HEK293 (cell line): ENCODE measurements at regions not wholly inside any gene's neighbourhood (a gene's known extent, or its start where the extent isn't known, plus 50 kb on each side); places are given as distances from the start of the nearest gene placed in this dataset.

Source experiments
- CTCF ChIA-PET: fragments of 350-600 bp; formaldehyde crosslinking; extraction: SDS; loops from one replicate; lab custom pipeline; 2021; ENCODE audit warnings: antibody characterized with exemption; lab: Yijun Ruan, JAX
- POLR2A ChIA-PET: fragments of 300-600 bp; formaldehyde crosslinking; extraction: SDS; loops from one replicate; lab custom pipeline; 2020; ENCODE audit warnings: antibody characterized with exemption, inconsistent platforms; lab: Yijun Ruan, JAX
- H3K27ac ChIP-seq: fragments of 200-500 bp; sonication (Bioruptor generic); 2 replicates; pipeline ENCODE4 v1.5.1; 2014; ENCODE audit warnings: low read depth, low read length, control low read depth, inconsistent platforms; ENCODE audit errors: extremely low read depth
- H3K36me3 ChIP-seq, 2 experiments: fragments of 200-500 bp in 1 of 2; sonication (Bioruptor generic) in 1 of 2; 1 replicate in 1 of 2; 2 replicates in 1 of 2; pipeline ENCODE4 v1.5.1; 2014 to 2017; ENCODE audit warnings: inconsistent platforms in 2 of 2, low read length in 2 of 2; ENCODE audit not compliant: control insufficient read depth in 2 of 2, insufficient read depth in 1 of 2
- H3K4me1 ChIP-seq: fragments of 200-500 bp; sonication (Bioruptor generic); 2 replicates; pipeline ENCODE4 v1.5.1; 2014; ENCODE audit warnings: mild to moderate bottlenecking, low read length, inconsistent platforms; ENCODE audit not compliant: control insufficient read depth, insufficient read depth
- H3K4me3 ChIP-seq: 2 replicates; pipeline ENCODE4 v1.5.1; 2011; ENCODE audit warnings: low read depth, mild to moderate bottlenecking, control low read depth, low read length, moderate library complexity
- H3K9me3 ChIP-seq: fragments of 200-500 bp; sonication (Bioruptor generic); 2 replicates; pipeline ENCODE4 v1.5.1; 2014; ENCODE audit warnings: low read depth, low read length, inconsistent platforms; ENCODE audit not compliant: control insufficient read depth, insufficient read depth
- ATF2 ChIP-seq: fragments of 450-650 bp; formaldehyde crosslinking; IDR thresholded peaks from 2 replicates; pipeline ENCODE4 v1.5.1; 2016; ENCODE audit warnings: missing biosample characterization, missing genetic modification characterization, low read depth
- CTCF ChIP-seq: fragments of 450-650 bp; formaldehyde crosslinking; IDR thresholded peaks from 2 replicates; pipeline ENCODE4 v1.5.1; 2016; ENCODE audit warnings: missing biosample characterization, missing genetic modification characterization
- HOXA7 ChIP-seq: sonication (generic); formaldehyde crosslinking; IDR thresholded peaks from 2 replicates; pipeline ENCODE4 v1.8.1; 2022; ENCODE audit warnings: missing genetic modification reagents, borderline replicate concordance
- IKZF3 ChIP-seq: fragments of 450-650 bp; IDR thresholded peaks from 2 replicates; pipeline ENCODE4 v1.5.0; 2018; ENCODE audit warnings: missing biosample characterization, mild to moderate bottlenecking, missing genetic modification characterization, moderate library complexity
- KLF10 ChIP-seq: fragments of 450-650 bp; IDR thresholded peaks from 2 replicates; pipeline ENCODE4 v1.5.1; 2018; ENCODE audit warnings: missing biosample characterization, mild to moderate bottlenecking, missing genetic modification characterization
- KLF7 ChIP-seq: fragments of 450-650 bp; formaldehyde crosslinking; IDR thresholded peaks from 2 replicates; pipeline ENCODE4 v1.5.1; 2016; ENCODE audit warnings: missing biosample characterization, missing genetic modification characterization, borderline replicate concordance
- KLF8 ChIP-seq: fragments of 450-650 bp; formaldehyde crosslinking; IDR thresholded peaks from 2 replicates; pipeline ENCODE4 v1.5.1; 2016; ENCODE audit warnings: missing biosample characterization, missing genetic modification characterization
- KLF9 ChIP-seq: fragments of 450-650 bp; formaldehyde crosslinking; IDR thresholded peaks from 2 replicates; pipeline ENCODE4 v1.5.1; 2016; ENCODE audit warnings: missing biosample characterization, missing genetic modification characterization, low read depth
- MZF1 ChIP-seq: fragments of 450-650 bp; formaldehyde crosslinking; IDR thresholded peaks from 2 replicates; pipeline ENCODE4 v1.5.1; 2017; ENCODE audit warnings: missing biosample characterization, missing genetic modification characterization, borderline replicate concordance
- SP3 ChIP-seq: fragments of 450-650 bp; formaldehyde crosslinking; IDR thresholded peaks from 2 replicates; pipeline ENCODE4 v1.5.1; 2016; ENCODE audit warnings: missing biosample characterization, missing genetic modification characterization
- SP7 ChIP-seq: fragments of 450-650 bp; formaldehyde crosslinking; IDR thresholded peaks from 2 replicates; pipeline ENCODE4 v1.5.1; 2016; ENCODE audit warnings: missing biosample characterization, missing genetic modification characterization
- TCF7L2 ChIP-seq: IDR thresholded peaks from 2 replicates; pipeline ENCODE4 v1.6.1; 2011; ENCODE audit warnings: low read depth, mild to moderate bottlenecking, inconsistent platforms, low read length, moderate library complexity, borderline replicate concordance
- WT1 ChIP-seq: fragments of 450-650 bp; formaldehyde crosslinking; IDR thresholded peaks from 2 replicates; pipeline ENCODE4 v1.5.1; 2016; ENCODE audit warnings: missing biosample characterization, missing genetic modification characterization
- ZBTB10 ChIP-seq: fragments of 450-650 bp; formaldehyde crosslinking; IDR thresholded peaks from 2 replicates; pipeline ENCODE4 v1.5.1; 2016; ENCODE audit warnings: missing biosample characterization, missing genetic modification characterization
- ZBTB26 ChIP-seq: fragments of 450-650 bp; formaldehyde crosslinking; optimal IDR thresholded peaks from 2 replicates; pipeline ENCODE3; 2016; ENCODE audit warnings: missing biosample characterization, mild to moderate bottlenecking, missing genetic modification characterization
- ZFHX2 ChIP-seq: fragments of 450-650 bp; formaldehyde crosslinking; conservative IDR thresholded peaks from 2 replicates; pipeline ENCODE4 v1.5.1; 2016; ENCODE audit warnings: missing biosample characterization, missing genetic modification characterization
- ZNF10 ChIP-seq: fragments of 450-650 bp; formaldehyde crosslinking; IDR thresholded peaks from 2 replicates; pipeline ENCODE4 v1.5.1; 2017; ENCODE audit warnings: missing biosample characterization, missing genetic modification characterization
- ZNF114 ChIP-seq: fragments of 450-650 bp; formaldehyde crosslinking; IDR thresholded peaks from 2 replicates; pipeline ENCODE4 v1.5.0; 2017; ENCODE audit warnings: missing biosample characterization, missing genetic modification characterization
- ZNF140 ChIP-seq: fragments of 450-650 bp; formaldehyde crosslinking; IDR thresholded peaks from 2 replicates; pipeline ENCODE4 v1.5.1; 2016; ENCODE audit warnings: missing biosample characterization, missing genetic modification characterization
- ZNF23 ChIP-seq: fragments of 450-650 bp; formaldehyde crosslinking; IDR thresholded peaks from 2 replicates; pipeline ENCODE4 v1.5.1; 2016; ENCODE audit warnings: missing biosample characterization, missing genetic modification characterization, borderline replicate concordance
- ZNF26 ChIP-seq: fragments of 450-650 bp; formaldehyde crosslinking; IDR thresholded peaks from 2 replicates; pipeline ENCODE4 v1.5.1; 2016; ENCODE audit warnings: missing biosample characterization, missing genetic modification characterization
- ZNF362 ChIP-seq: fragments of 450-650 bp; formaldehyde crosslinking; IDR thresholded peaks from 2 replicates; pipeline ENCODE4 v1.5.1; 2016; ENCODE audit warnings: missing biosample characterization, missing genetic modification characterization
- ZNF37A ChIP-seq: fragments of 450-650 bp; IDR thresholded peaks from 2 replicates; pipeline ENCODE4 v1.5.1; 2018; ENCODE audit warnings: missing biosample characterization, missing genetic modification characterization
- ZNF426 ChIP-seq: fragments of 450-650 bp; formaldehyde crosslinking; IDR thresholded peaks from 2 replicates; pipeline ENCODE4 v1.5.1; 2017; ENCODE audit warnings: missing biosample characterization, missing genetic modification characterization, mild to moderate bottlenecking, inconsistent platforms, moderate library complexity
- ZNF561 ChIP-seq: fragments of 450-650 bp; IDR thresholded peaks from 2 replicates; pipeline ENCODE4 v1.5.1; 2018; ENCODE audit warnings: missing biosample characterization, missing genetic modification characterization, borderline replicate concordance
- ZNF664 ChIP-seq: fragments of 450-650 bp; formaldehyde crosslinking; IDR thresholded peaks from 2 replicates; pipeline ENCODE4 v1.5.1; 2016; ENCODE audit warnings: missing biosample characterization, missing genetic modification characterization
- ZNF670 ChIP-seq: fragments of 450-650 bp; formaldehyde crosslinking; IDR thresholded peaks from 2 replicates; pipeline ENCODE4 v1.5.1; 2016; ENCODE audit warnings: missing biosample characterization, missing genetic modification characterization, low read depth
- ZNF792 ChIP-seq: fragments of 450-650 bp; formaldehyde crosslinking; IDR thresholded peaks from 2 replicates; pipeline ENCODE4 v1.5.1; 2016; ENCODE audit warnings: missing biosample characterization, missing genetic modification characterization
- ZSCAN16 ChIP-seq: fragments of 450-650 bp; formaldehyde crosslinking; IDR thresholded peaks from 2 replicates; pipeline ENCODE4 v1.5.1; 2016; ENCODE audit warnings: missing biosample characterization, missing genetic modification characterization

- ChIA-PET POLR2A (no interaction called here), CTCF (no interaction called here)
- Histone ChIP-seq H3K4me1 (no peaks in the 10 kb centered on the region), H3K27ac (no peak overlapping the region), H3K4me3 (no peak overlapping the region), H3K9me3 (no peaks in the 10 kb centered on the region), H3K36me3 (no peaks in the 10 kb centered on the region)
- TF ChIP-seq ZSCAN16 (tag by site-specific recombination): no peak
- no peak for TF ChIP-seq ZFHX2 (tag by site-specific recombination)
- TF ChIP-seq ZNF114: no peak
- no peak for TF ChIP-seq KLF10 (tag by site-specific recombination)
- TF ChIP-seq WT1 (tag by site-specific recombination): no peak
- no peak for TF ChIP-seq KLF7
- no peak for TF ChIP-seq ZNF362 (tag by site-specific recombination)
- TF ChIP-seq ZNF792 (tag by site-specific recombination): no peak
- no peak for TF ChIP-seq MZF1 (tag by site-specific recombination)
- no peak for TF ChIP-seq HOXA7 (CRISPR knock-in tag)
- no peak for TF ChIP-seq IKZF3 (tag by site-specific recombination)
- no peak for TF ChIP-seq ZNF426 (tag by site-specific recombination)
- TF ChIP-seq ZNF26 (tag by site-specific recombination): no peak
- no peak for TF ChIP-seq SP7 (tag by site-specific recombination)
Measured at GRCh38 chr5:175082346-175082745, 358.0 kb downstream of the MSX2 start.

- no peak overlapping the region for H3K4me3 ChIP-seq
- ChIA-PET CTCF (no interaction called here), POLR2A (no interaction called here)
- no peaks in the 10 kb centered on the region for H3K9me3 ChIP-seq
- no peak overlapping the region for H3K27ac ChIP-seq
- H3K4me1 ChIP-seq: no peaks in the 10 kb centered on the region
- no peaks in the 10 kb centered on the region for H3K36me3 ChIP-seq
- TF ChIP-seq KLF8: no peak
- TF ChIP-seq ZNF37A: no peak
- no peak for TF ChIP-seq TCF7L2
- no peak for TF ChIP-seq ZNF23 (tag by site-specific recombination)
- TF ChIP-seq KLF9 (tag by site-specific recombination): no peak
- no peak for TF ChIP-seq ZBTB26 (tag by site-specific recombination)
- no peak for TF ChIP-seq ZBTB10 (tag by site-specific recombination)
- no peak for TF ChIP-seq ZNF140 (tag by site-specific recombination)
- TF ChIP-seq ATF2 (tag by site-specific recombination): no peak
- TF ChIP-seq SP3 (tag by site-specific recombination): no peak
- no peak for TF ChIP-seq ZNF10
- no peak for TF ChIP-seq CTCF
- TF ChIP-seq ZNF561 (tag by site-specific recombination): no peak
- no peak for TF ChIP-seq ZNF664 (tag by site-specific recombination)
- no peak for TF ChIP-seq ZNF670
Measured at GRCh38 chr5:175079707-175080106, 355.3 kb downstream of the MSX2 start.
